ENCODE measurements at regions not wholly inside any gene's neighbourhood (a gene's known extent, or its start where the extent isn't known, plus 50 kb on each side); places are given as distances from the start of the nearest gene placed in this dataset.
"Not testable (repeated sequence)": the region's sequence is repeated elsewhere in the genome, so short reads cannot be mapped to it uniquely, and the experiment has no call there.

GRCh38 chr12:63508543-63508942 is 159.8 kb downstream of the DPY19L2 start:
- Histone ChIP-seq H3K4me1 (ENCODE audit: control insufficient read depth, insufficient read depth, low read length) (no peaks in the 10 kb centered on the region), H3K27me3 (ENCODE audit: control insufficient read depth, insufficient read depth, low read length) (no peaks in the 10 kb centered on the region), H3K36me3 (ENCODE audit: control insufficient read depth, insufficient read depth, low read length) (no peaks in the 10 kb centered on the region), H3K4me3 (ENCODE audit: low read depth, low read length) (no peak overlapping the region), H3K27ac (ENCODE audit: low read depth, low read length) (no peak overlapping the region), H3K9me3 (ENCODE audit: control insufficient read depth, insufficient read depth, low read length) (no peaks in the 10 kb centered on the region)
- 90% methylated on average over 3 of the region's 5 CpGs for WGBS (ENCODE audit: insufficient coverage)
- DNase-seq (ENCODE audit: low read depth in 4 of 6, low spot score in 6 of 6): no peak

GRCh38 chr12:63499567-63499966 is 168.7 kb downstream of the DPY19L2 start:
- Histone ChIP-seq H3K4me3 (ENCODE audit: low read depth, low read length) (no peak overlapping the region), H3K9me3 (ENCODE audit: control insufficient read depth, insufficient read depth, low read length) (no peaks in the 10 kb centered on the region), H3K27ac (ENCODE audit: low read depth, low read length) (no peak overlapping the region), H3K4me1 (ENCODE audit: control insufficient read depth, insufficient read depth, low read length) (no peaks in the 10 kb centered on the region), H3K36me3 (ENCODE audit: control insufficient read depth, insufficient read depth, low read length) (no peaks in the 10 kb centered on the region), H3K27me3 (ENCODE audit: control insufficient read depth, insufficient read depth, low read length) (no peaks in the 10 kb centered on the region)
- WGBS (ENCODE audit: insufficient coverage): 84% methylated on average over 4 of the region's 6 CpGs
- no peak for DNase-seq (ENCODE audit: low read depth in 4 of 6, low spot score in 6 of 6)

- Histone ChIP-seq H3K27ac (ENCODE audit: low read depth, low read length) (no peak overlapping the region), H3K4me3 (ENCODE audit: low read depth, low read length) (no peak overlapping the region), H3K4me1 (ENCODE audit: control insufficient read depth, insufficient read depth, low read length) (no peaks in the 10 kb centered on the region), H3K36me3 (ENCODE audit: control insufficient read depth, insufficient read depth, low read length) (no peaks in the 10 kb centered on the region), H3K9me3 (ENCODE audit: control insufficient read depth, insufficient read depth, low read length) (no peaks in the 10 kb centered on the region), H3K27me3 (ENCODE audit: control insufficient read depth, insufficient read depth, low read length) (no peaks in the 10 kb centered on the region)
- DNase-seq (ENCODE audit: low read depth in 4 of 6, low spot score in 6 of 6): no peak
Measured at GRCh38 chr12:63498239-63498638, 170.1 kb downstream of the DPY19L2 start.

GRCh38 chr12:63496654-63497053 is 171.6 kb downstream of the DPY19L2 start:
- Histone ChIP-seq H3K9me3 (ENCODE audit: control insufficient read depth, insufficient read depth, low read length) (no peaks in the 10 kb centered on the region), H3K4me1 (ENCODE audit: control insufficient read depth, insufficient read depth, low read length) (no peaks in the 10 kb centered on the region), H3K36me3 (ENCODE audit: control insufficient read depth, insufficient read depth, low read length) (no peaks in the 10 kb centered on the region), H3K27me3 (ENCODE audit: control insufficient read depth, insufficient read depth, low read length) (no peaks in the 10 kb centered on the region), H3K4me3 (ENCODE audit: low read depth, low read length) (no peak overlapping the region), H3K27ac (ENCODE audit: low read depth, low read length) (no peak overlapping the region)
- no CpG with 5 or more reads among the region's 2 CpGs for WGBS (ENCODE audit: insufficient coverage)
- no peak for DNase-seq (ENCODE audit: low read depth in 4 of 6, low spot score in 6 of 6)

- no peaks in the 10 kb centered on the region for H3K9me3 ChIP-seq (ENCODE audit: control insufficient read depth, insufficient read depth, low read length)
Measured at GRCh38 chr12:63495974-63496373, 172.3 kb downstream of the DPY19L2 start.

GRCh38 chr12:63493357-63493756 is 174.9 kb downstream of the DPY19L2 start:
- WGBS (ENCODE audit: insufficient coverage): 85% methylated on average over 4 of the region's 4 CpGs
- not testable (repeated sequence) for H3K27ac ChIP-seq (ENCODE audit: low read depth, low read length); H3K4me1 ChIP-seq (ENCODE audit: control insufficient read depth, insufficient read depth, low read length); H3K9me3 ChIP-seq (ENCODE audit: control insufficient read depth, insufficient read depth, low read length); H3K4me3 ChIP-seq (ENCODE audit: low read depth, low read length); H3K36me3 ChIP-seq (ENCODE audit: control insufficient read depth, insufficient read depth, low read length); DNase-seq (ENCODE audit: low read depth in 4 of 6, low spot score in 6 of 6); H3K27me3 ChIP-seq (ENCODE audit: control insufficient read depth, insufficient read depth, low read length)

More at GRCh38 chr12:63495974-63496373, 172.3 kb downstream of the DPY19L2 start:
- DNase-seq (ENCODE audit: low read depth in 4 of 6, low spot score in 6 of 6): no peak
- WGBS (ENCODE audit: insufficient coverage): no CpG with 5 or more reads among the region's 1 CpG
- H3K4me1 ChIP-seq (ENCODE audit: control insufficient read depth, insufficient read depth, low read length): no peaks in the 10 kb centered on the region
- no peak overlapping the region for H3K27ac ChIP-seq (ENCODE audit: low read depth, low read length)
- no peak overlapping the region for H3K4me3 ChIP-seq (ENCODE audit: low read depth, low read length)
- H3K27me3 ChIP-seq (ENCODE audit: control insufficient read depth, insufficient read depth, low read length): no peaks in the 10 kb centered on the region
- no peaks in the 10 kb centered on the region for H3K36me3 ChIP-seq (ENCODE audit: control insufficient read depth, insufficient read depth, low read length)

- H3K9me3 ChIP-seq (ENCODE audit: control insufficient read depth, insufficient read depth, low read length): no peaks in the 10 kb centered on the region
- no peak overlapping the region for H3K27ac ChIP-seq (ENCODE audit: low read depth, low read length)
- no peaks in the 10 kb centered on the region for H3K36me3 ChIP-seq (ENCODE audit: control insufficient read depth, insufficient read depth, low read length)
- H3K27me3 ChIP-seq (ENCODE audit: control insufficient read depth, insufficient read depth, low read length): no peaks in the 10 kb centered on the region
- H3K4me3 ChIP-seq (ENCODE audit: low read depth, low read length): no peak overlapping the region
- no CpG with 5 or more reads among the region's 2 CpGs for WGBS (ENCODE audit: insufficient coverage)
- DNase-seq (ENCODE audit: low read depth in 4 of 6, low spot score in 6 of 6): no peak
- no peaks in the 10 kb centered on the region for H3K4me1 ChIP-seq (ENCODE audit: control insufficient read depth, insufficient read depth, low read length)
Measured at GRCh38 chr12:63480186-63480585, 188.1 kb downstream of the DPY19L2 start.

GRCh38 chr12:63470161-63470560 is 198.1 kb downstream of the DPY19L2 start:
- Histone ChIP-seq H3K4me3 (ENCODE audit: low read depth, low read length) (no peak overlapping the region), H3K9me3 (ENCODE audit: control insufficient read depth, insufficient read depth, low read length) (no peaks in the 10 kb centered on the region), H3K36me3 (ENCODE audit: control insufficient read depth, insufficient read depth, low read length) (no peaks in the 10 kb centered on the region), H3K4me1 (ENCODE audit: control insufficient read depth, insufficient read depth, low read length) (no peaks in the 10 kb centered on the region), H3K27me3 (ENCODE audit: control insufficient read depth, insufficient read depth, low read length) (no peaks in the 10 kb centered on the region), H3K27ac (ENCODE audit: low read depth, low read length) (no peak overlapping the region)
- WGBS (ENCODE audit: insufficient coverage): no CpG with 5 or more reads among the region's 1 CpG
- DNase-seq (ENCODE audit: low read depth in 4 of 6, low spot score in 6 of 6): peak in 1 of 6 donors; percentile 19

GRCh38 chr12:63467951-63468350 is 200.3 kb downstream of the DPY19L2 start:
- peaks cover 2% of the 10 kb centered on the region for H3K9me3 ChIP-seq (ENCODE audit: control insufficient read depth, insufficient read depth, low read length)
- WGBS (ENCODE audit: insufficient coverage): 70% methylated on average over 4 of the region's 4 CpGs
- H3K36me3 ChIP-seq (ENCODE audit: control insufficient read depth, insufficient read depth, low read length): no peaks in the 10 kb centered on the region
- no peak overlapping the region for H3K4me3 ChIP-seq (ENCODE audit: low read depth, low read length)
- no peaks in the 10 kb centered on the region for H3K4me1 ChIP-seq (ENCODE audit: control insufficient read depth, insufficient read depth, low read length)
- H3K27ac ChIP-seq (ENCODE audit: low read depth, low read length): no peak overlapping the region
- peak in 1 of 6 donors; percentile 71 for DNase-seq (ENCODE audit: low read depth in 4 of 6, low spot score in 6 of 6)
- H3K27me3 ChIP-seq (ENCODE audit: control insufficient read depth, insufficient read depth, low read length): no peaks in the 10 kb centered on the region

- Histone ChIP-seq H3K27ac (ENCODE audit: low read depth, low read length) (no peak overlapping the region), H3K36me3 (ENCODE audit: control insufficient read depth, insufficient read depth, low read length) (no peaks in the 10 kb centered on the region), H3K4me1 (ENCODE audit: control insufficient read depth, insufficient read depth, low read length) (no peaks in the 10 kb centered on the region), H3K9me3 (ENCODE audit: control insufficient read depth, insufficient read depth, low read length) (no peaks in the 10 kb centered on the region), H3K27me3 (ENCODE audit: control insufficient read depth, insufficient read depth, low read length) (no peaks in the 10 kb centered on the region), H3K4me3 (ENCODE audit: low read depth, low read length) (no peak overlapping the region)
- DNase-seq (ENCODE audit: low read depth in 4 of 6, low spot score in 6 of 6): no peak
- no CpG with 5 or more reads among the region's 1 CpG for WGBS (ENCODE audit: insufficient coverage)
Measured at GRCh38 chr12:63457857-63458256, 210.4 kb downstream of the DPY19L2 start.
